Astrocyte (in vitro differentiated cells and primary cell): ENCODE measurements at regions not wholly inside any gene's neighbourhood (a gene's known extent, or its start where the extent isn't known, plus 50 kb on each side); places are given as distances from the start of the nearest gene placed in this dataset.

Experiments
- DNase-seq: peaks from one replicate; pipeline ENCODE4 v3.0.0-alpha.2; 2010; ENCODE audit warnings: low read depth
- FAIRE-seq: peaks from 2 replicates; lab custom pipeline; 2011; peaks lifted over from hg19 to GRCh38; lab: Jason Lieb, UNC
- H2AFZ ChIP-seq: 2 replicates; pipeline ENCODE4 v1.6.0; 2012; ENCODE audit warnings: low read depth, low read length, inconsistent platforms
- H3K27ac ChIP-seq: 2 replicates; pipeline ENCODE4 v1.5.1; 2011; ENCODE audit warnings: low read depth, low read length, inconsistent platforms
- H3K27me3 ChIP-seq: 2 replicates; pipeline ENCODE4 v1.6.0; 2011; ENCODE audit warnings: low read length, inconsistent platforms; ENCODE audit not compliant: insufficient read depth
- H3K36me3 ChIP-seq: 2 replicates; pipeline ENCODE4 v1.5.1; 2011; ENCODE audit warnings: low read length, inconsistent platforms; ENCODE audit not compliant: insufficient read depth
- H3K4me1 ChIP-seq: 2 replicates; pipeline ENCODE4 v1.5.1; 2011; ENCODE audit warnings: low read length, inconsistent platforms; ENCODE audit not compliant: insufficient read depth
- H3K4me2 ChIP-seq: 2 replicates; pipeline ENCODE4 v1.6.0; 2012; ENCODE audit warnings: low read length, inconsistent platforms
- H3K4me3 ChIP-seq: 2 replicates; pipeline ENCODE4 v1.5.1; 2011; ENCODE audit warnings: low read depth, mild to moderate bottlenecking, low read length, inconsistent platforms; ENCODE audit not compliant: insufficient read depth
- H3K79me2 ChIP-seq: 2 replicates; pipeline ENCODE4 v1.6.0; 2012; ENCODE audit warnings: mild to moderate bottlenecking, low read length, inconsistent platforms; ENCODE audit not compliant: insufficient read depth
- H3K9ac ChIP-seq: 2 replicates; pipeline ENCODE4 v1.6.0; 2012; ENCODE audit warnings: mild to moderate bottlenecking, low read length, inconsistent platforms
- H3K9me3 ChIP-seq: 2 replicates; pipeline ENCODE4 v1.5.1; 2012; ENCODE audit warnings: low read depth, mild to moderate bottlenecking, low read length, inconsistent platforms; ENCODE audit not compliant: insufficient read depth
- H4K20me1 ChIP-seq: 2 replicates; pipeline ENCODE4 v1.6.0; 2012; ENCODE audit warnings: low read length, inconsistent platforms; ENCODE audit not compliant: insufficient read depth
- H3K27ac Mint-ChIP-seq: one replicate; pipeline ENCODE4 v1.8.0; 2021; ENCODE audit warnings: mild to moderate bottlenecking, mixed read lengths; ENCODE audit not compliant: unreplicated experiment
- H3K27me3 Mint-ChIP-seq: one replicate; pipeline ENCODE4 v1.8.0; 2021; ENCODE audit warnings: low read depth, mixed read lengths; ENCODE audit not compliant: unreplicated experiment
- H3K36me3 Mint-ChIP-seq: one replicate; pipeline ENCODE4 v1.8.0; 2021; ENCODE audit warnings: low read depth, mixed read lengths; ENCODE audit not compliant: unreplicated experiment
- H3K4me1 Mint-ChIP-seq: one replicate; pipeline ENCODE4 v1.8.0; 2021; ENCODE audit warnings: low read depth, mixed read lengths; ENCODE audit not compliant: unreplicated experiment
- H3K4me3 Mint-ChIP-seq: one replicate; pipeline ENCODE4 v1.8.0; 2021; ENCODE audit warnings: mild to moderate bottlenecking, moderate library complexity, mixed read lengths; ENCODE audit not compliant: unreplicated experiment
- H3K9me3 Mint-ChIP-seq: one replicate; pipeline ENCODE4 v1.8.0; 2021; ENCODE audit warnings: mild to moderate bottlenecking, mixed read lengths; ENCODE audit not compliant: unreplicated experiment
- CTCF ChIP-seq: IDR thresholded peaks from 2 replicates; pipeline ENCODE4 v1.5.1; 2011; ENCODE audit warnings: low read depth, mild to moderate bottlenecking, inconsistent platforms, low read length, moderate library complexity; ENCODE audit not compliant: insufficient read depth
- EZH2 ChIP-seq: IDR thresholded peaks from 2 replicates; pipeline ENCODE4 v1.6.1; 2012; ENCODE audit warnings: mild to moderate bottlenecking, low read length, inconsistent platforms; ENCODE audit not compliant: insufficient read depth

GRCh38 chr13:111966933-111967332 is 100.0 kb upstream of the SOX1 start:
- Histone ChIP-seq H3K9ac (no peak overlapping the region), H3K4me1 (no peaks in the 10 kb centered on the region), H3K79me2 (no peaks in the 10 kb centered on the region), H2AFZ (no peak overlapping the region), H3K9me3 (peaks cover 8% of the 10 kb centered on the region), H4K20me1 (no peaks in the 10 kb centered on the region), H3K4me2 (no peak overlapping the region), H3K36me3 (no peaks in the 10 kb centered on the region), H3K4me3 (no peak overlapping the region), H3K27me3 (no peaks in the 10 kb centered on the region), H3K27ac (no peak overlapping the region)
- TF ChIP-seq CTCF (no peak), EZH2 (no peak)
- peaks cover 36% of the 10 kb centered on the region for H3K27me3 Mint-ChIP-seq
- DNase-seq (no peak), FAIRE-seq (no peak)
- no peaks in the 10 kb centered on the region for H3K9me3 Mint-ChIP-seq
- H3K27ac Mint-ChIP-seq, result no peak overlapping the region
- no peak overlapping the region for H3K4me3 Mint-ChIP-seq
- peaks cover 15% of the 10 kb centered on the region for H3K4me1 Mint-ChIP-seq
- no peaks in the 10 kb centered on the region for H3K36me3 Mint-ChIP-seq

DNA sequence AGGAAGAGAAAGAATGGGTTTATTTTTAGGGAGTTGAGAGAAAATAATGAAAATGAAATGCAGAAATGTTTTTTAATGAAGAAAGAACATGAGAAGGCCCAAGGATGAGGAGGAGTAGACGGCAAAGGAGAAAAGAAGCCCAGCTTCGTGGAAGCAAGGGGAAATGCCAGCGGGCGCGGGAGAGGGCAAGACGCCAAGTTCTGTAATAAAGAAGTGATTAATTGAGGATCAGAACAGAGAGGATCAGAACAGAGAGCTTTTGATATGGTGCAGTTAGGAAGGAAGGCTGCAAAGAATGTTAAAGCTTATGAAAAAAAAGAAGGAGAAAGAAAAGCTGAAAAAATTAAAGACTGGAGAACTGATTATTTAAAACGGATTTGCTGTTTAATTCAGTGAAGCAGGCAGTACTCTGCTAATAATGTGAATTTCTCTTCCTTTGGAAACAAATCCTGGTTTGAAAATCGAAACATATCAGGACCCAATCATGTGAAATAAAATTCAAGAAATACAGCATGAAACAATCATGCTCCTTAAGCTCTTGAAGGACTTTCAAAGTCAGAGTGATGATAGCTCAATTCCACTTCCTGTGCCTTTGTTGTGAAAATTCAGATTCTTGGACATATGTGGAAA is 99.3 kb upstream of the SOX1 start:
- no peaks in the 10 kb centered on the region for H3K79me2 ChIP-seq
- Mint-ChIP-seq H3K4me3 (no peak overlapping the region), H3K4me1 (peaks cover 18% of the 10 kb centered on the region), H3K36me3 (no peaks in the 10 kb centered on the region), H3K27ac (no peak overlapping the region), H3K27me3 (peaks cover 34% of the 10 kb centered on the region), H3K9me3 (no peaks in the 10 kb centered on the region)
- no peak overlapping the region for H3K4me3 ChIP-seq
- no peaks in the 10 kb centered on the region for H3K4me1 ChIP-seq
- no peak overlapping the region for H3K4me2 ChIP-seq
- no peak overlapping the region for H3K9ac ChIP-seq
- no peak for FAIRE-seq
- no peaks in the 10 kb centered on the region for H4K20me1 ChIP-seq
- no peak overlapping the region for H3K27ac ChIP-seq
- H3K9me3 ChIP-seq, result peaks cover 8% of the 10 kb centered on the region
- H3K27me3 ChIP-seq, result peaks cover 1% of the 10 kb centered on the region
- no peak overlapping the region for H2AFZ ChIP-seq
- no peak for DNase-seq
- TF ChIP-seq EZH2 (no peak), CTCF (no peak)
- H3K36me3 ChIP-seq, result no peaks in the 10 kb centered on the region

DNA sequence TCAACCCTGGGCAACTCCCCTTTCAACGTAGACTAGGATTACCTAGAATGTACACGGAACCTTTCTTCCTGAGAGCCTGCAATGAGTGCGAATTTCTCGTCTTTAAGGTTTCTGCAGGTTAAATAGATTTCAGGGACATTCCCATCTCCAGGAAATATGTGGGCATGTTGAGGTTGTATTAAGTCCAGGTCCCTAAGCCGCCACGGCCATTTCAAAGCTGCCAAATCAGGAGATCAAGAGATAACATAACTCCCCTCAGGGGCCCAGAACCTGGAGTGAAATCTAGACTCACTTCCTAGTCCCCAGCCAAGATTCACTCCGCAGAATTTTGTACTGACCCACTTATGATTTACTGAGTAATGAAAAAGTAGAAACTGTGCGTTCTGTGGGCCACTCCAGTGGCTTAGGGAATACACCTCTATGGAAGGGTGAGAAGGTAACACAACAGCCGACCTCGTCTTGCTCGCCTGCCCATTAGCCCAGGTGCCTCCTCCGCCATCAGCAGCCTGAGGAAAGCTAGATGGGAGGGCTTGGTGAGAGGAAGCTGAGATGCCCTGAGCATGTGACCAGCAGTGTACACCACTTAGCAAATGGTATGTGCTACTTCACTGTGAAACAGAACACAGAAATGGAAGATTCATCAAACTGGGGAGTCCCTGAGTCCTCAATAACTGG is 98.5 kb upstream of the SOX1 start:
- Histone ChIP-seq H3K4me1 (no peaks in the 10 kb centered on the region), H3K27me3 (peaks cover 5% of the 10 kb centered on the region), H3K36me3 (no peaks in the 10 kb centered on the region), H3K27ac (no peak overlapping the region), H3K9ac (no peak overlapping the region), H3K4me2 (no peak overlapping the region), H3K9me3 (peaks cover 11% of the 10 kb centered on the region), H4K20me1 (no peaks in the 10 kb centered on the region), H2AFZ (no peak overlapping the region), H3K79me2 (no peaks in the 10 kb centered on the region), H3K4me3 (no peak overlapping the region)
- H3K27me3 Mint-ChIP-seq, result peaks cover 41% of the 10 kb centered on the region
- H3K9me3 Mint-ChIP-seq, result no peaks in the 10 kb centered on the region
- peaks cover 18% of the 10 kb centered on the region for H3K4me1 Mint-ChIP-seq
- no peak overlapping the region for H3K4me3 Mint-ChIP-seq
- DNase-seq, result no peak
- TF ChIP-seq CTCF (no peak), EZH2 (no peak)
- no peak for FAIRE-seq
- H3K27ac Mint-ChIP-seq, result no peak overlapping the region
- no peaks in the 10 kb centered on the region for H3K36me3 Mint-ChIP-seq
